ENCODE measurements at regions not wholly inside any gene's neighbourhood (a gene's known extent, or its start where the extent isn't known, plus 50 kb on each side); places are given as distances from the start of the nearest gene placed in this dataset.
A peak's percentile ranks its signal among the peaks of the same experiment; 100 is the strongest.
"Not testable (repeated sequence)": the region's sequence is repeated elsewhere in the genome, so short reads cannot be mapped to it uniquely, and the experiment has no call there.

- peak; percentile 16 to 73 (median 58) for DNase-seq
- H3K9me3 Mint-ChIP-seq, result not testable (repeated sequence)
Observed at GRCh38 chr4:3954540-3955320, 188.5 kb downstream of the ADRA2C start.

GRCh38 chr4:3955321-3956164 lies 189.4 kb downstream of the ADRA2C start:
- ATAC-seq (replicated peaks in 1 of 4), result peak; percentile 97 to 99 (median 98)
- peaks cover 9 to 12% (median 11%) of the 10 kb centered on the region in 3 donors for H3K4me1 Mint-ChIP-seq
- H3K9me3 ChIP-seq; H3K27me3 Mint-ChIP-seq; H3K27me3 ChIP-seq (replicated peaks in 1 of 2; ENCODE audit: control insufficient read depth in 2 of 2, extremely low read depth in 1 of 2, insufficient read depth in 2 of 2, low read length in 1 of 2); H3K36me3 Mint-ChIP-seq; CTCF ChIA-PET; H3K9me3 Mint-ChIP-seq; H3K36me3 ChIP-seq (ENCODE audit: control insufficient read depth in 2 of 2, extremely low read depth in 1 of 2, insufficient read depth in 1 of 2, low read length in 1 of 2): not testable (repeated sequence)
- Histone ChIP-seq H3K4me3 (ENCODE audit: control insufficient read depth in 1 of 2, extremely low read depth in 1 of 2, low read length in 1 of 2) (peak overlapping the region in 1 of 2 donors; percentile 64), H3K4me1 (ENCODE audit: control insufficient read depth in 1 of 2, extremely low read depth in 1 of 2, insufficient read depth in 2 of 2, low read length in 2 of 2) (peaks cover 0 to 12% of the 10 kb centered on the region in 2 experiments), H3K27ac (ENCODE audit: low read length) (peak overlapping the region; percentile 79)
- POLR2A ChIA-PET, result interaction anchor here in 1 of 2 donors (0.6 kb wide), 1 partner anchor 562 kb away, joined by 7 read pairs; no protein-coding TSS in a partner anchor
- DNase-seq, result peak; percentile 88 to 100 (median 98)
- peak overlapping the region; percentile 88 to 89 (median 88) for H3K4me3 Mint-ChIP-seq
- peak overlapping the region; percentile 94 for H3K27ac Mint-ChIP-seq
- under 1% methylated on average over 43 of the region's 60 CpGs for WGBS (ENCODE audit: insufficient coverage)

More at GRCh38 chr4:3954540-3955320, 188.5 kb downstream of the ADRA2C start:
- H3K9me3 ChIP-seq; POLR2A ChIA-PET; CTCF ChIA-PET; H3K27me3 ChIP-seq (replicated peaks in 1 of 2; ENCODE audit: control insufficient read depth in 2 of 2, extremely low read depth in 1 of 2, insufficient read depth in 2 of 2, low read length in 1 of 2); H3K36me3 Mint-ChIP-seq; ATAC-seq (replicated peaks in 1 of 4); H3K36me3 ChIP-seq (ENCODE audit: control insufficient read depth in 2 of 2, extremely low read depth in 1 of 2, insufficient read depth in 1 of 2, low read length in 1 of 2); H3K27me3 Mint-ChIP-seq; H3K27ac ChIP-seq (ENCODE audit: low read length): not testable (repeated sequence)
- Mint-ChIP-seq H3K4me3 (peak overlapping the region; percentile 88 to 90 (median 89)), H3K4me1 (peaks cover 9 to 12% (median 11%) of the 10 kb centered on the region in 3 donors), H3K27ac (peak overlapping the region; percentile 86 to 94)
- WGBS (ENCODE audit: insufficient coverage), result 0% methylated on average over 47 of the region's 53 CpGs
- H3K4me1 ChIP-seq (ENCODE audit: control insufficient read depth in 1 of 2, extremely low read depth in 1 of 2, insufficient read depth in 2 of 2, low read length in 2 of 2), result peaks cover 0 to 12% of the 10 kb centered on the region in 2 experiments
- peak overlapping the region; percentile 64 for H3K4me3 ChIP-seq (ENCODE audit: control insufficient read depth in 1 of 2, extremely low read depth in 1 of 2, low read length in 1 of 2)

GRCh38 chr4:3956165-3956867 lies 190.1 kb downstream of the ADRA2C start:
- H3K9me3 Mint-ChIP-seq; H3K27me3 ChIP-seq (replicated peaks in 1 of 2; ENCODE audit: control insufficient read depth in 2 of 2, extremely low read depth in 1 of 2, insufficient read depth in 2 of 2, low read length in 1 of 2); H3K27me3 Mint-ChIP-seq; H3K36me3 ChIP-seq (ENCODE audit: control insufficient read depth in 2 of 2, extremely low read depth in 1 of 2, insufficient read depth in 1 of 2, low read length in 1 of 2); H3K36me3 Mint-ChIP-seq; ATAC-seq (replicated peaks in 1 of 4); CTCF ChIA-PET; H3K9me3 ChIP-seq: not testable (repeated sequence)
- peak in 1 of 35 experiments; percentile 6 for DNase-seq
- Mint-ChIP-seq H3K4me1 (peaks cover 9 to 12% (median 11%) of the 10 kb centered on the region in 3 donors), H3K27ac (peak overlapping the region; percentile 61 to 94), H3K4me3 (peak overlapping the region; percentile 88 to 89 (median 88))
- Histone ChIP-seq H3K27ac (ENCODE audit: low read length) (peak overlapping the region; percentile 79), H3K4me3 (ENCODE audit: control insufficient read depth in 1 of 2, extremely low read depth in 1 of 2, low read length in 1 of 2) (peak overlapping the region in 1 of 2 donors; percentile 64), H3K4me1 (ENCODE audit: control insufficient read depth in 1 of 2, extremely low read depth in 1 of 2, insufficient read depth in 2 of 2, low read length in 2 of 2) (peaks cover 0 to 12% of the 10 kb centered on the region in 2 experiments)
- 0% methylated on average over 18 of the region's 38 CpGs for WGBS (ENCODE audit: insufficient coverage)
- POLR2A ChIA-PET, result interaction anchor here in 1 of 2 donors (0.6 kb wide), 1 partner anchor 563 kb away, joined by 7 read pairs; no protein-coding TSS in a partner anchor

- H3K9me3 ChIP-seq; H3K27ac Mint-ChIP-seq; H3K27me3 ChIP-seq (replicated peaks in 1 of 2; ENCODE audit: control insufficient read depth in 2 of 2, extremely low read depth in 1 of 2, insufficient read depth in 2 of 2, low read length in 1 of 2); H3K4me3 Mint-ChIP-seq; H3K9me3 Mint-ChIP-seq; H3K4me3 ChIP-seq (ENCODE audit: control insufficient read depth in 1 of 2, extremely low read depth in 1 of 2, low read length in 1 of 2); H3K36me3 Mint-ChIP-seq; H3K4me1 ChIP-seq (ENCODE audit: control insufficient read depth in 1 of 2, extremely low read depth in 1 of 2, insufficient read depth in 2 of 2, low read length in 2 of 2); H3K36me3 ChIP-seq (ENCODE audit: control insufficient read depth in 2 of 2, extremely low read depth in 1 of 2, insufficient read depth in 1 of 2, low read length in 1 of 2); ATAC-seq (replicated peaks in 1 of 4); H3K27me3 Mint-ChIP-seq; POLR2A ChIA-PET; H3K27ac ChIP-seq (ENCODE audit: low read length); H3K4me1 Mint-ChIP-seq; DNase-seq: not testable (repeated sequence)
- no CpG with 5 or more reads among the region's 10 CpGs for WGBS (ENCODE audit: insufficient coverage)
- CTCF ChIA-PET, result interaction anchor here in 1 of 2 donors (0.7 kb wide), 1 partner anchor 10 kb away, joined by 5 read pairs; no protein-coding TSS in a partner anchor
Observed at GRCh38 chr4:3961091-3961672, 195.0 kb downstream of the ADRA2C start.

GRCh38 chr4:3964572-3965278 lies 198.5 kb downstream of the ADRA2C start:
- H3K27ac ChIP-seq (ENCODE audit: low read length); ATAC-seq (replicated peaks in 1 of 4); H3K27me3 ChIP-seq (replicated peaks in 1 of 2; ENCODE audit: control insufficient read depth in 2 of 2, extremely low read depth in 1 of 2, insufficient read depth in 2 of 2, low read length in 1 of 2); H3K4me1 Mint-ChIP-seq; H3K4me3 Mint-ChIP-seq; POLR2A ChIA-PET; H3K9me3 Mint-ChIP-seq; H3K36me3 Mint-ChIP-seq; H3K4me3 ChIP-seq (ENCODE audit: control insufficient read depth in 1 of 2, extremely low read depth in 1 of 2, low read length in 1 of 2); H3K36me3 ChIP-seq (ENCODE audit: control insufficient read depth in 2 of 2, extremely low read depth in 1 of 2, insufficient read depth in 1 of 2, low read length in 1 of 2); H3K9me3 ChIP-seq; H3K4me1 ChIP-seq (ENCODE audit: control insufficient read depth in 1 of 2, extremely low read depth in 1 of 2, insufficient read depth in 2 of 2, low read length in 2 of 2); DNase-seq; H3K27ac Mint-ChIP-seq; CTCF ChIA-PET: not testable (repeated sequence)
- WGBS (ENCODE audit: insufficient coverage), result 92% methylated on average over 21 of the region's 24 CpGs
- peaks cover 11 to 15% of the 10 kb centered on the region in 2 donors for H3K27me3 Mint-ChIP-seq
